RKO (cell line): ENCODE measurements at regions not wholly inside any gene's neighbourhood (a gene's known extent, or its start where the extent isn't known, plus 50 kb on each side); places are given as distances from the start of the nearest gene placed in this dataset.
"Not testable (repeated sequence)": the region's sequence is repeated elsewhere in the genome, so short reads cannot be mapped to it uniquely, and the experiment has no call there.

Experiments
- DNase-seq: peaks from one replicate; pipeline ENCODE4 v3.0.0-alpha.2; 2016; ENCODE audit warnings: low spot score

- no peak for DNase-seq
Measured at GRCh38 chr1:25131794-25132193, 100.5 kb downstream of the SYF2 start.

DNA sequence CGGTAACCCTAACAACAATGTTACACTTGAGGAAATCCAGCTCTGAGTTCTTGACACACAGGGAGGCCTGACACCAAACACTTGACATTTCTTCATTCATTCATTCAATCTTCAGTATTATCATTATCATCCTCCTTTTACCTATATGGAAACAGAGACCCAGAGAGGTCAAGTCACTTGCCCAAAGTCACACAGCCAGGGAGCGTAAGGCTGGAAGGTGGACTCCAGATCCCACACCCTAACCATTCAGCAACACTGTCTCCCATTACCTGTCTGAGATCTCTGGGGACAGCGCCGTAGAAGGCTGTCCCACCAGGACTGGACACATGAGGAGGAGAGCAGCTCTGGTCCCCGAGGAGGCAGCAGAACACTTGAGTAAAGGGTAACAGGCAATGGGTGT, 101.4 kb downstream of the SYF2 start:
- DNase-seq = no peak

- no peak for DNase-seq
Measured at GRCh38 chr1:25129380-25129779, 102.9 kb downstream of the SYF2 start.

DNA sequence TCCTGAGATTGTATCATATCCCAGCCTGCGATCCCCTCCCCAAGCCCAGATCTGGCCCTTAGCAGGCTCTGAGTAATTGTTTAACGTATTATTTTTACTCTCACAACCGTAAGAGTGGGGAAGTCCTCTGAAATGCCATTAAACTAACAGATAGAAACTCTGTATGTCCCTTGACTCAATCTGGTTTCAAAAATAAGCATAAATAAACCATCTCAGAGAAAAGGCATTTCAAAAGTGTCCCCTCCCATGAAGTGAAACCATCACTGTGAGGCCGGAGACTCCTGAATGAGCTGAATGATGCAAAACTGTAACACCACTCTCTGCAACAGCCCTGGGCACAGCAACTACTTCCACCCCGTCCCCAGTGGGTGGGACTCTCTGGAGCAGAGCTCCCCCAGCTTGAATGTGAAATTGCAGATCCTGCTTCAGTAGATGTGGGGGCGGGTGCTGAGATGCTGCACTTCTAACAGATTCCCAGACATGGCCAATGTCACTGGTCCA, 104.1 kb downstream of the SYF2 start:
- no peak for DNase-seq

- DNase-seq = peak; percentile 18
Measured at GRCh38 chr1:25126562-25126961, 105.7 kb downstream of the SYF2 start.

DNA sequence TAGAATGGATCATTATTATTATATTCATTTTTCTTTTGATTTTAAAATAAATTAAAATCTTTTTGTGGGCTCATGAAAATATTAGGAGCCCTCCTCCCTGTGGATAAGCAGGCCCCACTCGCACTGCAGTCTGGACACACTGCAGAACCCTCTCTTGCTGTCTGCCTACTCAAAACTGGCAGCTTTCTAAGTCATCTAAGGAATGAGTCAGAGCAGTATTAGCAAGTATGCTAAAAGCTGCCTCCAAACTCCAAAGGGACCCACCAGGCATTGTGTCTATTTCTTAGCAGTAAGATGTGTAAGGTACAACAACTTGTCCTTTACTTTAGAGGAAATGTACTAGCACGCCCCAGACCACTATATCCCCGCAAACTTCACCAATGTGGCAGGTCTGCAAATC, 108.8 kb downstream of the SYF2 start:
- DNase-seq = peak; percentile 38

DNA sequence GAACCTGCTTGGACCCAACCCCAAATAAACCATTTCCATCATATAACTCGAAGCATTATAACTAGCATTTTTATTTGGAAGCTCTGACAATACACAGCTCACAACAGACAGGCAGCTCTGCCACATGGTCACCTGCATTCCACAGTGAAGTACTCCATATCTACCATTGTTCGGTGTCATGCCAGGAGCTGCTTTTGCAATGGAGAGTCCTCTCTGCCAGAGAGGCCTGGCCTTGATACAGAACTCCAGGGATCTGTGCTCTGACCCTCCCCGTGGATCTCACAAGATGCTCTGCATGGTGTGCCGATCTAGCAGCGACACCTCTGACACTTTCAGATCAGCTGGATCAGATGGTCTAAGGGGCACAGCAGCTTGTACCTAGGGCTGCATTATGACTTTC, 109.6 kb downstream of the SYF2 start:
- no peak for DNase-seq

DNA sequence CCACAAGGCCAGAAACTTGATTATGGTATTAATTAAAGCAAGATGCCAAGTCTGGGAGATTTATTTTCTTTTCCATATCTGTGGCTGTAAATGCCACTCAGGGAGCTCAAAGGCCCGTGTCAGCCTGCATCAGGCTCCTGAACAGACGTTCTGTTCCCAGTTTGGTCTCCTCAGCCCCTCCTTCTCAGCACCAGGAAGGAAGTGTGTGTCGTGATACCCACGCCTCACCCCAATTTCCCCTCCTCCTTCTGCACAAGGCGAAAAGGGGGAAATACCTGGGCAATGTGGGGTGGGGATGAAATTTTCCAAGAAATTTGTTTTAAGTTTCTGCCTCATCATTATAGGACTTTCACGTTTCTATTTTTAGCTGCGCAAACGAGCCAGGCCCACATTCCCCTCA, 112.0 kb downstream of the SYF2 start:
- DNase-seq = no peak

- DNase-seq = no peak
Measured at GRCh38 chr1:25118546-25118945, 113.8 kb downstream of the SYF2 start.

DNA sequence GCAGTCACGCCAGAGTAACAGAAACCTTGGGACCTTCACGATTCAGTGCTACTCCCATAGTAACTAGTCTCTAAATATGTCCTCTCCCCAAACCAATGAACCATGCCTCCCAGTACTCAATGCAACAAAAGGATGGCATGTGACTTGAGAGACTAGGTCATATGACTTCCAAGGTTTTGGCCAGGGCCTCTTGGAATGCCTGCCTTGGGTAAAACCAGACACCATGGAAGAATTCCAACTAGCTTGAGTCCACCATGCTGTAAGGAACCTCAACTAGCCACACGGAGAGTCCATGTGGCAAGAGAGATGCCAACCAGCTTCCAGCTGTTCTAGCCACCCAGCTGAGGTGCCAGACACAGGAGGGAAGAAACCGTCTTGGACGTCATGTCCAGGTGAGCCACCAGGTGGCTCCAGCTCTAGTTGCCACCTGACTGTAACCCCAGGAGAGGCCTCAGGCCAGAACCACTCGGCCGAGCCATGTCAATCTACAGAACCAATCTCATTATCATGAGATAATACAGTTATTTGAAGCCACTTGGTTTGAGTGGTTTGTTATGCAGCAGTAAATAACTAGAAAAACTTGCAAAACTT, 115.0 kb downstream of the SYF2 start:
- no peak for DNase-seq

- no peak for DNase-seq
Measured at GRCh38 chr1:25116832-25117231, 115.5 kb downstream of the SYF2 start.

DNA sequence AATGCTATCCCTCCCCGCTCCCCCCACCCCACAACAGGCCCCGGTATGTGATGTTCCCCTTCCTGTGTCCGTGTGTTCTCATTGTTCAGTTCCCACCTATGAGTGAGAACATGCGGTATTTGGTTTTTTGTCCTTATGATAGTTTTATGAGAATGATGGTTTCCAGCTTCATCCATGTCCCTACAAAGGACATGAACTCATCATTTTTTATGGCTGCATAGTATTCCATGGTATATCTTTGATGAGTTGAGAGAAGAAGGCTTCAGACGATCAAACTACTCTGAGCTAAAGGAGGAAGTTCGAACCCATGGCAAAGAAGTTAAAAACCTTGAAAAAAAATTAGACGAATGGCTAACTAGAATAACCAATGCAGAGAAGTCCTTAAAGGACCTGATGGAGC, 116.2 kb downstream of the SYF2 start:
- DNase-seq = not testable (repeated sequence)

DNA sequence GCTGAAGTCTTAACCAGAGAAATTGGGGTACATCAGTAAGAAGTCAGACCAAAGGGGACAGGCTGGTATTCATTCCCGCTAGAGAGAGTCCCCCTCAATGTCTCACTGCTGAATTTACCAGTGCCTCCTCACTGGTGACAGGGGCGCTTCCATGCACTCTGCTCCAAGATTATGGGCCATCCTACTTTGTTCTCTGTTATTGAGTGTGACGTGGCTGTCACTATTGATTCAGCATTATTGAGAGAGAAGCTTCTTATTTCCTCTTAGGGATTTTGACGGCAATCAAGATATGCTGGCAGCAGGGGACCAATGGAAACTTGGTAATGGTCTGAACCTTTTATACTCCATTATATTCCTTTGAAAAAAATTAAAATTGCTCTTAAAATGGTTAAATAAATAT, 118.6 kb downstream of the SYF2 start:
- no peak for DNase-seq

GRCh38 chr1:25113086-25113485, 119.2 kb downstream of the SYF2 start:
- DNase-seq = no peak

- DNase-seq = no peak
Measured at GRCh38 chr1:25112400-25112799, 119.9 kb downstream of the SYF2 start.

DNA sequence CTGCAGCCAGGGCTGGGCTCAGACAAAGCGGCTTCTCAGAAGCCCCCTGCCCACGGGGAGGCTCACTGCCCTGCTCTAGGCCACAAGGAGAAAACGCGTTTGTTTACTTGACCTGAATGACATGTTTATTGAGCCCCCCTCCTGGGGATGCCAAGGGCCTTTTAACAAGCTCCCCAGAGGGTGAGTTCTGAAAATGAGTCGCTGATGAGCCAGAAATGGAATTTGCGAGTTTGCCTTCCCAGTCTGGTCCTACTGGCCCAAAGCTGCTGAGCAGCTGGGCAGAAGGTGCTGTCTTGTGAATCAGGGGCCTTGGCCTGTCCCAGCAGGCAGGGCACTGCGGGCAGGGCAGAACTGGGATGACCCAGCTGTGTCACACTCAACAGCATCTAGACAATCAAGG, 120.6 kb downstream of the SYF2 start:
- no peak for DNase-seq

DNA sequence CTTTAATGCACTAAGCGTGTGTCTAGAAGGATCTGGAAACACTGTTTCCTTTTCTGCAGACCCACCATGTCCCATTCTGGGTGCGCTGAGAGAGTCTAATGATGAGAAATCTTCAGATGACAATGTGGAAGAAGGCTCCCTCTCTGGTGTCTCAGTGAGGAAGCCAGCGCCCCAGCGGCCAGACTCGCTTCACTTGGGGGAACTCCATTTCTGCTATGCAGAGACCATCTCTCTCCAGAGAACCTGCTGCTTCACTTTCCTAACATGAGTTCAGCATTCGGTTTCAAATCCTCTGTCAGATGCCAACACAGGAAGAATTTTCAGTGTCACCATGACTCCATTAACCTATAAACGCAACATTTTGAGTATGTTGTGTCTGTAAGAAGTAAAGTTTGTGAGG, 121.8 kb downstream of the SYF2 start:
- no peak for DNase-seq

- DNase-seq = no peak
Measured at GRCh38 chr1:25110036-25110435, 122.3 kb downstream of the SYF2 start.

DNA sequence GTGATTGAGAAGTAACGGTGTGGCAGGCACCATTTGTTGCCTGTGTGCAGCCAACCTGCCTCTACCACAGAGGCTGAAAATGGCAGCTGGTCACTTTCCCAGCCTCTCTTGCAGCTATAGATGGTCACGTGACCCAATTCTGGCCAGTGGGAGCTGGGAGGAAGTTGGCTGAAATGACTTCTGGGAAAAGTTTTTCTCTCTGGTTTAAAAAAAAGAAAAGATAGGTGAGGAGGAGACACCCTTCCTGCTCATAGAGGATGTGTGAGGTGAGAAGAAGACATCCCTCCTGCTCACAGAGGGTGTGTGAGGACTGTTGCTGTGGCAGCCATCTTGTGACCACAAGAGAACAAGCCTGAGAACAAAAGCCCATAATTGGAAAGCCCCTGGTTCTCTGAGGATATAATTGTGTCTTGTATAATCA, 122.8 kb downstream of the SYF2 start:
- DNase-seq = no peak

GRCh38 chr1:25107643-25108010, 124.7 kb downstream of the SYF2 start:
- peak; percentile 14 for DNase-seq

DNA sequence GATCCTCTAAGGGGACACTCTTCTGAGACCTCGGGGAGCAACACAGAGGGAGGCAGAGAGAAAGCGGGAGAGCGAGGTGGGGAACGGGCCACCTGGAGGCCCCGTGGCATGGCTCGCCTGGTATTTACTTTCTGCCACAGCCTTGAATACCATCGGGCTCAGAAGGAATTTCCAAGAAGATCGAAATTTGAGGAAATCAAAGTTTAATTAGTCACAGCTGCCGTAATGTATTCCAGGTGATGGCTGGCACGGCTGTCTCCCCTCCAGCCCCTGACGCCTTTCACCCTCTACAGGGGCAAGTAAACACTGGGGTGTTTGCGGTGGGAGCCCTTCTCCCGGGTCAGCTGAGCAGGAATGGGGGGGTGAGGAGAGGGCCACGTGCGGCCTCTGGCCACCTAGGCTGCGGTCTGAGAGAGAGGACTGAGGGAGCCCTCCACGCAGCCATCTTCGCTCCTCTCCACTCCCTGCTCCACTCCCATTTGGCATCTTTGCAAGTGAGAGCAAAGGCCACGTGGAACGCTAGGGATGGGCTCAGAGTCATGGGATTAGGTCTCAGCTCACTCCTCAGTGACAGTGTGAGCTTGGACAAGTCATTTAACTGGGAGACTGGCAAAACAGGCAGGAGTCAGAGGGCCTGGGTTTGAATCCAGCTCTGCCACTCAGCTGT, 125.2 kb downstream of the SYF2 start:
- DNase-seq = no peak

DNA sequence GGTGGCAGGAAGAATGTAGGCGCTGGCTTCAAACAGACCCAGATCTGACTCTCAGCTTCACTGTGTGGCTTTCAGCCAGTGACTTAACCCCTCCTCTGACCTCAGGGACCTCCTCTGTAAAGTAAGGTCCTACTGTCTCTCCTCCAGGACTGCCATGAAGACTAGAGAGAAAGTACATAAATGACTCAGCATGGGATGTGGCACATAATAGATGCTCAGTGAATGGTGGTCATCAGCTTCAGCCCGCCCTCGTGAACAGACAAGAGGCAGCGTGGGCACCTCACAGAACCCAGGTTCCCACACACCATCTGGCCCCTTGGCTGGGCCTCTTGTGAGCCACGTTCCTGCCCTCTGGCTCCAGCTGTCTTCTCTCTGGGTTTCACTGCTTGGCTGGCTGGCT, 126.0 kb downstream of the SYF2 start:
- no peak for DNase-seq

- no peak for DNase-seq
Measured at GRCh38 chr1:25105836-25106235, 126.5 kb downstream of the SYF2 start.

GRCh38 chr1:25104932-25105561, 127.3 kb downstream of the SYF2 start:
- no peak for DNase-seq
